ENCODE measurements at regions not wholly inside any gene's neighbourhood (a gene's known extent, or its start where the extent isn't known, plus 50 kb on each side); places are given as distances from the start of the nearest gene placed in this dataset.

GRCh38 chr10:78474743-78475142, 441.1 kb downstream of the RPS24 start:
- no peak for TF ChIP-seq CTCF (IDR thresholded peaks at IDR 0.05)
- TF ChIP-seq POLR2A (IDR thresholded peaks at IDR 0.05) = no peak
